ENCODE measurements at regions not wholly inside any gene's neighbourhood (a gene's known extent, or its start where the extent isn't known, plus 50 kb on each side); places are given as distances from the start of the nearest gene placed in this dataset.

GRCh38 chr4:173910891-173911290 lies 372.6 kb downstream of the FBXO8 start:
- TF ChIP-seq, protein P1, sequence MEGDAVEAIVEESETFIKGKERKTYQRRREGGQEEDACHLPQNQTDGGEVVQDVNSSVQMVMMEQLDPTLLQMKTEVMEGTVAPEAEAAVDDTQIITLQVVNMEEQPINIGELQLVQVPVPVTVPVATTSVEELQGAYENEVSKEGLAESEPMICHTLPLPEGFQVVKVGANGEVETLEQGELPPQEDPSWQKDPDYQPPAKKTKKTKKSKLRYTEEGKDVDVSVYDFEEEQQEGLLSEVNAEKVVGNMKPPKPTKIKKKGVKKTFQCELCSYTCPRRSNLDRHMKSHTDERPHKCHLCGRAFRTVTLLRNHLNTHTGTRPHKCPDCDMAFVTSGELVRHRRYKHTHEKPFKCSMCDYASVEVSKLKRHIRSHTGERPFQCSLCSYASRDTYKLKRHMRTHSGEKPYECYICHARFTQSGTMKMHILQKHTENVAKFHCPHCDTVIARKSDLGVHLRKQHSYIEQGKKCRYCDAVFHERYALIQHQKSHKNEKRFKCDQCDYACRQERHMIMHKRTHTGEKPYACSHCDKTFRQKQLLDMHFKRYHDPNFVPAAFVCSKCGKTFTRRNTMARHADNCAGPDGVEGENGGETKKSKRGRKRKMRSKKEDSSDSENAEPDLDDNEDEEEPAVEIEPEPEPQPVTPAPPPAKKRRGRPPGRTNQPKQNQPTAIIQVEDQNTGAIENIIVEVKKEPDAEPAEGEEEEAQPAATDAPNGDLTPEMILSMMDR (IDR thresholded peaks at IDR 0.05), result no peak
- no peak for TF ChIP-seq POLR2A (IDR thresholded peaks at IDR 0.05)

Measured in body of pancreas (tissue), 4 donors.